Panc1 (cell line): ENCODE measurements at regions not wholly inside any gene's neighbourhood (a gene's known extent, or its start where the extent isn't known, plus 50 kb on each side); places are given as distances from the start of the nearest gene placed in this dataset.
A peak's percentile ranks its signal among the peaks of the same experiment; 100 is the strongest.
"Not testable (repeated sequence)": the region's sequence is repeated elsewhere in the genome, so short reads cannot be mapped to it uniquely, and the experiment has no call there.

ENCODE experiments used
- ATAC-seq: fragments of 200-7000 bp; cut with Tn5 transposase; 2 replicates; pipeline ENCODE4 v1.9.1; 2020; ENCODE audit warnings: mild to moderate bottlenecking, moderate library complexity
- BruUV-seq: library from RNA; stranded (reverse); fragments of 400-500 nt; replicated peaks from 2 replicates; lab custom pipeline; 2021; lab: Mats Ljungman, UMichigan
- CTCF ChIA-PET: fragments of 300-600 bp; sonication (Branson Sonifier 250); formaldehyde crosslinking; loops from one replicate; lab custom pipeline; 2022; ENCODE audit warnings: antibody characterized with exemption; lab: Charles Lee
- POLR2A ChIA-PET: fragments of 300-600 bp; sonication (Branson Sonifier 250); formaldehyde crosslinking; loops from one replicate; lab custom pipeline; 2022; ENCODE audit warnings: antibody characterized with exemption; lab: Charles Lee
- DNase-seq: peaks from one replicate; pipeline ENCODE4 v3.0.0-alpha.2; 2010; ENCODE audit warnings: low read depth, low spot score
- H3K27ac ChIP-seq: 2 replicates; pipeline ENCODE4 v1.5.1; 2011; ENCODE audit warnings: mild to moderate bottlenecking, low read length, inconsistent platforms
- H3K27me3 ChIP-seq: fragments of 200-500 bp; sonication (Bioruptor generic); 2 replicates; pipeline ENCODE4 v1.6.0; 2014; ENCODE audit warnings: low read length, inconsistent platforms; ENCODE audit not compliant: control insufficient read depth, insufficient read depth
- H3K36me3 ChIP-seq: fragments of 200-500 bp; sonication (Bioruptor generic); 2 replicates; pipeline ENCODE4 v1.5.1; 2014; ENCODE audit warnings: inconsistent platforms, mild to moderate bottlenecking, low read length, moderate library complexity; ENCODE audit not compliant: control insufficient read depth, insufficient read depth
- H3K4me1 ChIP-seq: 2 replicates; pipeline ENCODE4 v1.5.1; 2011; ENCODE audit warnings: inconsistent platforms, mild to moderate bottlenecking, low read length, moderate library complexity; ENCODE audit not compliant: control insufficient read depth, insufficient read depth
- H3K4me3 ChIP-seq, 2 experiments: 2 replicates each; pipeline ENCODE4 v1.5.1; 2011 to 2012; ENCODE audit warnings: low read depth in 2 of 2, low read length in 2 of 2, mild to moderate bottlenecking in 2 of 2, inconsistent platforms in 1 of 2, moderate library complexity in 1 of 2
- H3K9me3 ChIP-seq: fragments of 200-500 bp; sonication (Bioruptor generic); 2 replicates; pipeline ENCODE4 v1.5.1; 2014; ENCODE audit warnings: low read depth, mild to moderate bottlenecking, inconsistent platforms, low read length, moderate library complexity; ENCODE audit not compliant: control insufficient read depth, insufficient read depth
- CTCF ChIP-seq: fragments of 450-650 bp; IDR thresholded peaks from 2 replicates; pipeline ENCODE4 v1.5.1; 2017; ENCODE audit warnings: mild to moderate bottlenecking
- in situ Hi-C: cut with HindIII; loops from 2 replicates; pipeline ENCODE4 v1.10.0; 2016; ENCODE audit warnings: low sequenced_read_pairs, low pct_unique_long_range_greater_than_20kb
- intact Hi-C: fragments of 100-400 bp; cut with micrococcal nuclease; formaldehyde crosslinking; loops from one replicate; pipeline ENCODE4 v1.10.0; 2022; ENCODE audit not compliant: unreplicated experiment

GRCh38 chr2:89160306-89160705 lies 468.8 kb downstream of the RPIA start:
- H3K36me3 ChIP-seq, H3K4me1 ChIP-seq, H3K4me3 ChIP-seq, H3K9me3 ChIP-seq, CTCF ChIA-PET, H3K27ac ChIP-seq, in situ Hi-C loops, POLR2A ChIA-PET, intact Hi-C loops, DNase-seq, H3K27me3 ChIP-seq, BruUV-seq: not testable (repeated sequence)
- TF ChIP-seq CTCF, result peak; percentile 23
- peak; percentile 60; the same call in 1 of the 2 replicates for ATAC-seq

- H3K36me3 ChIP-seq, H3K27ac ChIP-seq, CTCF ChIA-PET, H3K9me3 ChIP-seq, POLR2A ChIA-PET, ATAC-seq, DNase-seq, BruUV-seq, H3K4me1 ChIP-seq, H3K4me3 ChIP-seq, H3K27me3 ChIP-seq, intact Hi-C loops, in situ Hi-C loops: not testable (repeated sequence)
Observed at GRCh38 chr2:89161626-89162025, 470.2 kb downstream of the RPIA start.

- intact Hi-C loops, H3K27me3 ChIP-seq, H3K4me3 ChIP-seq, POLR2A ChIA-PET, BruUV-seq, H3K27ac ChIP-seq, H3K36me3 ChIP-seq, ATAC-seq, H3K4me1 ChIP-seq, CTCF ChIA-PET, H3K9me3 ChIP-seq, DNase-seq, in situ Hi-C loops: not testable (repeated sequence)
Observed at GRCh38 chr2:89170506-89171173, 479.2 kb downstream of the RPIA start.

GRCh38 chr2:89171174-89171519 lies 479.7 kb downstream of the RPIA start:
- H3K9me3 ChIP-seq, ATAC-seq, H3K27me3 ChIP-seq, H3K36me3 ChIP-seq, H3K4me3 ChIP-seq, DNase-seq, BruUV-seq, CTCF ChIA-PET, H3K27ac ChIP-seq, POLR2A ChIA-PET, in situ Hi-C loops, H3K4me1 ChIP-seq, intact Hi-C loops: not testable (repeated sequence)

GRCh38 chr2:89177004-89177403 lies 485.5 kb downstream of the RPIA start:
- H3K4me1 ChIP-seq, H3K27ac ChIP-seq, ATAC-seq, H3K36me3 ChIP-seq, POLR2A ChIA-PET, CTCF ChIA-PET, H3K9me3 ChIP-seq, H3K4me3 ChIP-seq, BruUV-seq, intact Hi-C loops, H3K27me3 ChIP-seq, in situ Hi-C loops, DNase-seq: not testable (repeated sequence)

- H3K27me3 ChIP-seq, H3K9me3 ChIP-seq, DNase-seq, H3K4me3 ChIP-seq, intact Hi-C loops, BruUV-seq, in situ Hi-C loops, H3K36me3 ChIP-seq, H3K27ac ChIP-seq, ATAC-seq, CTCF ChIA-PET, H3K4me1 ChIP-seq, POLR2A ChIA-PET: not testable (repeated sequence)
Observed at GRCh38 chr2:89182221-89182620, 490.7 kb downstream of the RPIA start.

- ATAC-seq, CTCF ChIA-PET, BruUV-seq, intact Hi-C loops, H3K27me3 ChIP-seq, in situ Hi-C loops, H3K4me1 ChIP-seq, POLR2A ChIA-PET, H3K36me3 ChIP-seq, H3K27ac ChIP-seq, H3K9me3 ChIP-seq, DNase-seq, H3K4me3 ChIP-seq: not testable (repeated sequence)
Observed at GRCh38 chr2:89184746-89185145, 493.3 kb downstream of the RPIA start.
